ENCODE measurements at regions not wholly inside any gene's neighbourhood (a gene's known extent, or its start where the extent isn't known, plus 50 kb on each side); places are given as distances from the start of the nearest gene placed in this dataset.

DNA sequence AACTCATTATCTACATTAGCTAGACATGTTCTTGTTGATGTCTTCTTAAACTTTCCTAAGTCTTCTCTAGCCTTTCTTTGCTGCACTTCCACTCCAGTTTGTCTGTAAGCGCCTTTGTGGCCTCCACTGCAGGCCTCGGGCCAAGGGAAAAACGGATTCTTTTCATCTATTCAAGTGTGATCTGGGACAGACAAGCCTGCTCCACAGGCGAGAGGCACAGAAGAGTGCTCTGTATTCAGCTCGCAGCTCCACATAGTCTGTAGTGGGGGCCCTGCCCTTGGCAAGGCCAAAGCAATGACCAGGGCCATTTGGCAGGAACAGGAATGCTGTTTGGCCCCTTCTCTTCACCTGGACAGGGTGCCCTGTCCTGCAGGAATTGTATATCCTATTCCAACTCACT lies 84.1 kb upstream of the BARX2 start:
- TF ChIP-seq, protein P1, sequence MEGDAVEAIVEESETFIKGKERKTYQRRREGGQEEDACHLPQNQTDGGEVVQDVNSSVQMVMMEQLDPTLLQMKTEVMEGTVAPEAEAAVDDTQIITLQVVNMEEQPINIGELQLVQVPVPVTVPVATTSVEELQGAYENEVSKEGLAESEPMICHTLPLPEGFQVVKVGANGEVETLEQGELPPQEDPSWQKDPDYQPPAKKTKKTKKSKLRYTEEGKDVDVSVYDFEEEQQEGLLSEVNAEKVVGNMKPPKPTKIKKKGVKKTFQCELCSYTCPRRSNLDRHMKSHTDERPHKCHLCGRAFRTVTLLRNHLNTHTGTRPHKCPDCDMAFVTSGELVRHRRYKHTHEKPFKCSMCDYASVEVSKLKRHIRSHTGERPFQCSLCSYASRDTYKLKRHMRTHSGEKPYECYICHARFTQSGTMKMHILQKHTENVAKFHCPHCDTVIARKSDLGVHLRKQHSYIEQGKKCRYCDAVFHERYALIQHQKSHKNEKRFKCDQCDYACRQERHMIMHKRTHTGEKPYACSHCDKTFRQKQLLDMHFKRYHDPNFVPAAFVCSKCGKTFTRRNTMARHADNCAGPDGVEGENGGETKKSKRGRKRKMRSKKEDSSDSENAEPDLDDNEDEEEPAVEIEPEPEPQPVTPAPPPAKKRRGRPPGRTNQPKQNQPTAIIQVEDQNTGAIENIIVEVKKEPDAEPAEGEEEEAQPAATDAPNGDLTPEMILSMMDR (conservative IDR thresholded peaks at IDR 0.05 in 1 of 2, IDR thresholded peaks at IDR 0.05 in 1 of 2; ENCODE audit: low read depth in 1 of 2, low read length in 2 of 2): no peak
- no peak for TF ChIP-seq EZH2 (IDR thresholded peaks at IDR 0.05; ENCODE audit: low read length, missing control alignments)
- H2AFZ ChIP-seq (ENCODE audit: low read length): no peak overlapping the region
- H3K9ac ChIP-seq (ENCODE audit: insufficient read depth, low read length): no peak overlapping the region
- no peak overlapping the region for H3K4me2 ChIP-seq (ENCODE audit: extremely low read depth, insufficient read depth, low read length)
- no peaks in the 10 kb centered on the region for H3K4me1 ChIP-seq (ENCODE audit: control insufficient read depth, extremely low read depth, insufficient read depth, low read length)
- no peaks in the 10 kb centered on the region for H4K20me1 ChIP-seq (ENCODE audit: control insufficient read depth, extremely low read depth, insufficient read depth, low read length)
- H3K9me3 ChIP-seq (ENCODE audit: control insufficient read depth, insufficient read depth, low read depth, low read length): no peaks in the 10 kb centered on the region
- H3K4me3 ChIP-seq (replicated peaks in 1 of 4; ENCODE audit: control extremely low read depth in 1 of 4, insufficient read depth in 1 of 4, low read depth in 3 of 4, low read length in 4 of 4): no peak overlapping the region
- H3K27me3 ChIP-seq (ENCODE audit: control insufficient read depth, insufficient read depth, low read length): peaks cover 5% of the 10 kb centered on the region
- H3K36me3 ChIP-seq (ENCODE audit: control insufficient read depth, insufficient read depth, low read length): no peaks in the 10 kb centered on the region
- DNase-seq (ENCODE audit: low read depth in 2 of 2): no peak
- H3K27ac ChIP-seq (ENCODE audit: insufficient read depth, low read length): no peak overlapping the region
- H3K79me2 ChIP-seq (ENCODE audit: control insufficient read depth, insufficient read depth, low read length): no peaks in the 10 kb centered on the region

DNA sequence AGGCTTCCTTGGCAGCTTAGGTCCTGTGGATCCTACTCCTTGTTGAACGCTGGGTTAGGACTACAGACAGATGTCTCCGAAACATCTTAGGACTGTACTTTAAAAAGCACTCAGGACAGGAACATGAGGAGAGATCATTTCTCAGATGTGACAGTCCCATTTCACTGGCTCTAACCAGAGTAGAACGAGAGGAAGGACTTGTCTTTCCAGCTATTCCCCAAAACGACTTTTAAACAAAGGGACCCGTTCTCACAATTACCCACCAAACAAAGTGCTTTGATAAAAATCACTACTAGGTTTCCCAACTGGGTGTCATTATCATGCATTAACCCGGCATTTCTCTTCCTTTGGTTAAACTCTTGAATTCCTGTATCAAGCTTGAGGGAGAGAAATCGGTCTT lies 84.7 kb upstream of the BARX2 start:
- Histone ChIP-seq H3K4me2 (ENCODE audit: extremely low read depth, insufficient read depth, low read length) (no peak overlapping the region), H3K36me3 (ENCODE audit: control insufficient read depth, insufficient read depth, low read length) (no peaks in the 10 kb centered on the region), H3K27ac (ENCODE audit: insufficient read depth, low read length) (no peak overlapping the region), H4K20me1 (ENCODE audit: control insufficient read depth, extremely low read depth, insufficient read depth, low read length) (no peaks in the 10 kb centered on the region), H3K4me3 (replicated peaks in 1 of 4; ENCODE audit: control extremely low read depth in 1 of 4, insufficient read depth in 1 of 4, low read depth in 3 of 4, low read length in 4 of 4) (no peak overlapping the region), H3K79me2 (ENCODE audit: control insufficient read depth, insufficient read depth, low read length) (no peaks in the 10 kb centered on the region), H3K9me3 (ENCODE audit: control insufficient read depth, insufficient read depth, low read depth, low read length) (no peaks in the 10 kb centered on the region), H3K4me1 (ENCODE audit: control insufficient read depth, extremely low read depth, insufficient read depth, low read length) (no peaks in the 10 kb centered on the region), H3K27me3 (ENCODE audit: control insufficient read depth, insufficient read depth, low read length) (peaks cover 5% of the 10 kb centered on the region), H2AFZ (ENCODE audit: low read length) (no peak overlapping the region), H3K9ac (ENCODE audit: insufficient read depth, low read length) (no peak overlapping the region)
- no peak for DNase-seq (ENCODE audit: low read depth in 2 of 2)
- TF ChIP-seq EZH2 (IDR thresholded peaks at IDR 0.05; ENCODE audit: low read length, missing control alignments): no peak
- TF ChIP-seq, protein P1 (conservative IDR thresholded peaks at IDR 0.05 in 1 of 2, IDR thresholded peaks at IDR 0.05 in 1 of 2; ENCODE audit: low read depth in 1 of 2, low read length in 2 of 2): no peak

DNA sequence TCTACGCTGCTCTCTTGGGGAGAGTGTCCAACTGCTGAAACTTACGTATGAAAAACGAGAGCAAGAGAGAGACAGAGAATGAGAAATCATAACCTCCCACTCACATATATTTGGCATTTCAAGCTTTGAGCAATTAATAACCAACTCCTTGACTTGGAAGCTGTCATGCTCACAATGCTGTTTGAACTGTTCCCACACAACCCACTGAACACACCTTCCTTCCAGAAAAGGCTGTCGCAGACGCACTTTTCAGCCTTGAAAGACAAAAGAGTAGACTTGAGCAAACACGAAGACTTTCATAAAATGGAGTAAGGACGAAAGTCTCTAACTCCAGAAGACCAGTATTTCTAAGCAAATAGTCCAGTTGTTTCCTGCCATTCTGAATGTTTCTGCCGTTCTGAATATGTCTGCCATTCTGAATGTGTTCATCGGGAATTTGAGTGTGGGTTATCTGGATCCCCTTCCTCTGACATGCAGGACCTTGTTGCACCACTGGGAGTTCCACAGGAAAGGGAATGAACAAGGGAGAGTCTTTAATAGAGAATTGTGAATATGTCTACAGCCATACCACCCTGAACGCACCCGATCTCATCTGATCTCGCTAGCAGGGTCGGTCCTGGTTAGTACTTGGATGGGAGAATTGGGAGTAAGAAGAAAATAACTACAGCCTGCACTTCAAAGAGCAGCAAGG lies 86.2 kb upstream of the BARX2 start:
- Histone ChIP-seq H2AFZ (ENCODE audit: low read length) (no peak overlapping the region), H3K4me3 (replicated peaks in 1 of 4; ENCODE audit: control extremely low read depth in 1 of 4, insufficient read depth in 1 of 4, low read depth in 3 of 4, low read length in 4 of 4) (no peak overlapping the region), H4K20me1 (ENCODE audit: control insufficient read depth, extremely low read depth, insufficient read depth, low read length) (no peaks in the 10 kb centered on the region), H3K9ac (ENCODE audit: insufficient read depth, low read length) (no peak overlapping the region), H3K27ac (ENCODE audit: insufficient read depth, low read length) (no peak overlapping the region), H3K4me1 (ENCODE audit: control insufficient read depth, extremely low read depth, insufficient read depth, low read length) (no peaks in the 10 kb centered on the region), H3K4me2 (ENCODE audit: extremely low read depth, insufficient read depth, low read length) (no peak overlapping the region), H3K9me3 (ENCODE audit: control insufficient read depth, insufficient read depth, low read depth, low read length) (no peaks in the 10 kb centered on the region), H3K36me3 (ENCODE audit: control insufficient read depth, insufficient read depth, low read length) (no peaks in the 10 kb centered on the region), H3K27me3 (ENCODE audit: control insufficient read depth, insufficient read depth, low read length) (peaks cover 5% of the 10 kb centered on the region), H3K79me2 (ENCODE audit: control insufficient read depth, insufficient read depth, low read length) (no peaks in the 10 kb centered on the region)
- TF ChIP-seq, protein P1 (conservative IDR thresholded peaks at IDR 0.05 in 1 of 2, IDR thresholded peaks at IDR 0.05 in 1 of 2; ENCODE audit: low read depth in 1 of 2, low read length in 2 of 2): no peak
- no peak for TF ChIP-seq EZH2 (IDR thresholded peaks at IDR 0.05; ENCODE audit: low read length, missing control alignments)
- no peak for DNase-seq (ENCODE audit: low read depth in 2 of 2)
